Pulmonary artery endothelial cell (primary cell): ENCODE measurements at regions not wholly inside any gene's neighbourhood (a gene's known extent, or its start where the extent isn't known, plus 50 kb on each side); places are given as distances from the start of the nearest gene placed in this dataset.

Experiments used
- DNase-seq: peaks from one replicate; pipeline ENCODE4 v3.0.0-alpha.2; 2011; ENCODE audit warnings: low read depth, low spot score

GRCh38 chr20:11852811-11853210 lies 64.9 kb upstream of the BTBD3 start:
- DNase-seq: no peak

GRCh38 chr20:11853359-11853758 lies 64.3 kb upstream of the BTBD3 start:
- DNase-seq: no peak

GRCh38 chr20:11861479-11861878 lies 56.2 kb upstream of the BTBD3 start:
- no peak for DNase-seq

- DNase-seq: no peak
Observed at GRCh38 chr20:11867291-11867919, 50.3 kb upstream of the BTBD3 start.
